ENCODE measurements at regions not wholly inside any gene's neighbourhood (a gene's known extent, or its start where the extent isn't known, plus 50 kb on each side); places are given as distances from the start of the nearest gene placed in this dataset.
"Not testable (repeated sequence)": the region's sequence is repeated elsewhere in the genome, so short reads cannot be mapped to it uniquely, and the experiment has no call there.

DNA sequence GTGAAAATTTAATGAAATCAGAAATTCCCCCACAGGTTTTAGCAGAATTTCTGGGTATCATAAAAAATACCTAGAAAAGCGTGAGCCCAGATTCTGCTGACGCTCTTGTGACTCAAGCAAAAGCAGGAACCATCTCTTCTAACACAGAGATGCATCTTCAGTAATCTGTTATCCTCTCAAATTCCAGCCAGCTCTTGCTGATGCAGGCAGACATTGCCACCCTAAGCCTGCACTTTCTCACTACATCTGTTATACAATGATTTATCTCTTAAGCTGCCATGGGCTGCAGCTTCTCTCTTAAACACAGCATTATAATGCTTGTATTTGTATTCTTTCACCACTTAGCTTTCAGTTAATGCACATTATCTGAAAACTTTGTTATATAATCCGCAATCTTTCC, 113.0 kb upstream of the RGS1 start:
- no peak overlapping the region for H3K27ac ChIP-seq
- no peak overlapping the region for H3K4me3 ChIP-seq
- no peaks in the 10 kb centered on the region for H3K4me1 ChIP-seq
- no peaks in the 10 kb centered on the region for H3K9me3 ChIP-seq
- DNase-seq: no peak
- no peaks in the 10 kb centered on the region for H3K36me3 ChIP-seq
- TF ChIP-seq POLR2A (IDR thresholded peaks at IDR 0.05) (no peak), CTCF (IDR thresholded peaks at IDR 0.05) (no peak)
- H3K27me3 ChIP-seq: no peaks in the 10 kb centered on the region

DNA sequence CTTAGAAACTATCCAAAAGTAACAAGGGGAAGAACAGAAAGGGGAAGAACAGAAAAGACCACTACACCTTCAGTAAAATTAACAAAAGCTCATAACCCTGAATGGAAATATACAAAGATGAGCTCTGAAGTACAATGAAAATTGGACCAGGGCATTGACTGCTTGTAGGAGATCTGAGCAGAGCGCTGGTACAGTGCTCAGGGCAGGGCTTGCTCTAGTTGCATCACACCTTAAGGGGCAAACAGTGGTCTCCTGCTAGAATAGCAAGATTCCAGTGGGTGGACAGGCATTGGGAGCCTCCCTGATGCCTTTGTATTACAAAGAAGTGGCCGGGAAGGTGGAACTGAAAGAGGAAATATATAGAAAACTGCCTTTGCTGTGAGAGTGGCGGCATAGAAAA, 111.9 kb upstream of the RGS1 start:
- no peak for DNase-seq
- Histone ChIP-seq H3K4me1 (no peaks in the 10 kb centered on the region), H3K27ac (no peak overlapping the region), H3K36me3 (no peaks in the 10 kb centered on the region), H3K9me3 (no peaks in the 10 kb centered on the region), H3K27me3 (no peaks in the 10 kb centered on the region), H3K4me3 (no peak overlapping the region)
- TF ChIP-seq POLR2A (IDR thresholded peaks at IDR 0.05): no peak
- TF ChIP-seq CTCF (IDR thresholded peaks at IDR 0.05): no peak

DNA sequence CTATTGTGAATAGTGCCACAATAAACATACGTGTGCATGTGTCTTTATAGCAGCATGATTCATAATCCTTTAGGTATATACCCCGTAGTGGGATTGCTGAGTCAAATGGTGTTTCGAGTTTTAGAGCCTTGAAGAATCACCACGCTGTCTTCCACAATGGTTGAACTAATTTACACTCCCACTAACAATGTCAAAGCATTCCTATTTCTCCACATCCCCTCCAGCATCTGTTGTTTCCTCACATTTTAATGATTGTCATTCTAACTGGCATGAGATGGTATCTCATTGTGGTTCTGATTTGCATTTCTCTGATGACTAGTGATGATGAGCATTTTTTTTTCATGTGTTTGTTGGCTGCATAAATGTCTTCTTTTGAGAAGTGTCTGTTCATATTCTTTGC, 110.4 kb upstream of the RGS1 start:
- not testable (repeated sequence) for H3K4me1 ChIP-seq, H3K9me3 ChIP-seq, H3K27me3 ChIP-seq, H3K36me3 ChIP-seq, DNase-seq, H3K27ac ChIP-seq, H3K4me3 ChIP-seq

DNA sequence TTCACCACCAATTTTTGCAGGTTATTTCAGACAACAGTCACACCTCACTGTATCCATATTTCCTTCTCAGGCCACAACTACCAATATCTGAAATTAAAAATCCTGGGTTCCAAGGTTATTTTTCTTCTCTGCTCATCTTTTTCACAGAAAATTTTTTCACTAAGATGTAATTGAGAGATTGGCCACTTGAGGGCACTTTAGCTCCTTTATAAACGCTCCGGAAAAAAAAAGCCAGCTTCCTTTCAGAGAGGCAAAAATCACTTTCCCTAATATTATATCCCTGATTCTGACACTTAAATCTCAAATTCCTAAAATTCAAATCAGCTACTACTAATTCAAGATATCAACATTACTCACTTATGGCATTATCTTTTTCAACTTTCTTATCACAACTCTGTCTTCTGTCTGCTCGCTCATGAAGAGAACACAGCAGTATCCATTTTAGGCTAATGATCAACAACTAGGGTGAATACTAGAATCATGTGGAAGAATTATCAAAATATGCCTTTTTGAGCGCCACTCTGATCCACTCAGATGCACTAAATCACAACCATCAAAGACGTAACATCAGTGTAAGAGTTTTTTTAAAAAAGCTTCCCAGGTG, 101.4 kb upstream of the RGS1 start:
- Histone ChIP-seq H3K27me3 (no peaks in the 10 kb centered on the region), H3K27ac (no peak overlapping the region), H3K9me3 (no peaks in the 10 kb centered on the region), H3K4me1 (no peaks in the 10 kb centered on the region), H3K36me3 (no peaks in the 10 kb centered on the region), H3K4me3 (no peak overlapping the region)
- no peak for DNase-seq
- no peak for TF ChIP-seq POLR2A (IDR thresholded peaks at IDR 0.05)
- TF ChIP-seq CTCF (IDR thresholded peaks at IDR 0.05): peak; percentile 39 to 81 (median 72)

- Histone ChIP-seq H3K27me3 (no peaks in the 10 kb centered on the region), H3K4me3 (no peak overlapping the region), H3K27ac (no peak overlapping the region), H3K9me3 (no peaks in the 10 kb centered on the region), H3K4me1 (no peaks in the 10 kb centered on the region), H3K36me3 (no peaks in the 10 kb centered on the region)
- DNase-seq: no peak
- no peak for TF ChIP-seq POLR2A (IDR thresholded peaks at IDR 0.05)
- no peak for TF ChIP-seq CTCF (IDR thresholded peaks at IDR 0.05)
Measured at GRCh38 chr1:192475329-192475728, 100.2 kb upstream of the RGS1 start.

DNA sequence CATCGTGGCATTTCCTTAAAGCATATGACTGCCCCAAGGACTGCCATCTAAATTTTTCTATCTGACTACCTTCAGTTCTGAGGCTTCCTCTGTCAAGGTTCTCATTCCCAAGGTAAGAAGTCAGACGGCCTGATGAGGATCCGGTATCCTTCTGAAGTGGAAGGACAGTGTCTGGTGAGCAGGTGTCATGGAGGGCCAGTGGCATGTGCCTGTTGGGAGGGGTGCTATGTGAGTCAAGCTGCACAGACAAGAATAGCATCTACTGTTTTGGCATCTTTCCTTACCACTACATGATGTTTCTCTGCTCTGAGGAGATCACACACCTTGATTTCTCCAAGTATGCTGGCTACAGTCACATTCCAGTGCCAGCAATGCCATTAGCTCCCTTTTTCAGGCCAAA, 99.6 kb upstream of the RGS1 start:
- H3K4me3 ChIP-seq: no peak overlapping the region
- DNase-seq: no peak
- no peak overlapping the region for H3K27ac ChIP-seq
- no peak for TF ChIP-seq POLR2A (IDR thresholded peaks at IDR 0.05)
- no peak for TF ChIP-seq CTCF (IDR thresholded peaks at IDR 0.05)
- H3K4me1 ChIP-seq: no peaks in the 10 kb centered on the region
- no peaks in the 10 kb centered on the region for H3K27me3 ChIP-seq
- no peaks in the 10 kb centered on the region for H3K36me3 ChIP-seq
- no peaks in the 10 kb centered on the region for H3K9me3 ChIP-seq

Data from Peyer's patch (tissue), 4 donors.